Panc1 (cell line): ENCODE measurements at regions not wholly inside any gene's neighbourhood (a gene's known extent, or its start where the extent isn't known, plus 50 kb on each side); places are given as distances from the start of the nearest gene placed in this dataset.
"Not testable (repeated sequence)": the region's sequence is repeated elsewhere in the genome, so short reads cannot be mapped to it uniquely, and the experiment has no call there.

Source experiments
- CTCF ChIP-seq: fragments of 450-650 bp; IDR thresholded peaks from 2 replicates; pipeline ENCODE4 v1.5.1; 2017; ENCODE audit warnings: mild to moderate bottlenecking
- POLR2AphosphoS5 ChIP-seq: IDR thresholded peaks from 2 replicates; pipeline ENCODE4 v1.6.1; 2012; ENCODE audit warnings: mild to moderate bottlenecking, low read depth, low read length, moderate library complexity

GRCh38 chr15:26186138-26186537 lies 323.0 kb upstream of the ATP10A start:
- not testable (repeated sequence) for TF ChIP-seq CTCF, POLR2AphosphoS5
